H1 (cell line): ENCODE measurements at regions not wholly inside any gene's neighbourhood (a gene's known extent, or its start where the extent isn't known, plus 50 kb on each side); places are given as distances from the start of the nearest gene placed in this dataset.

Experiments used
- CTCF ChIA-PET: fragments of 300-600 bp; sonication (Branson Sonifier 250); formaldehyde crosslinking; loops from one replicate; lab custom pipeline; 2021; ENCODE audit not compliant: partially characterized antibody; lab: Charles Lee
- POLR2A ChIA-PET: fragments of 300-600 bp; sonication (Branson Sonifier 250); formaldehyde crosslinking; loops from one replicate; lab custom pipeline; 2021; ENCODE audit warnings: inconsistent platforms; ENCODE audit not compliant: partially characterized antibody; lab: Charles Lee
- DNase-seq, 2 experiments: peaks; one replicate each; pipeline versions ENCODE4 v3.0.0 to v3.0.0-alpha.2; 2010 to 2022; ENCODE audit warnings: low spot score in 2 of 2, low read depth in 1 of 2, mixed read lengths in 1 of 2
- FAIRE-seq: peaks from 2 replicates; lab custom pipeline; 2011; peaks lifted over from hg19 to GRCh38; lab: Jason Lieb, UNC
- H2AFZ ChIP-seq: 2 replicates; pipeline ENCODE4 v1.8.1; 2012; ENCODE audit warnings: low read length, inconsistent platforms
- H2AK5ac ChIP-seq: 2 replicates; pipeline ENCODE4 v1.6.1; 2013; ENCODE audit warnings: low read depth, low read length
- H2BK120ac ChIP-seq: replicated peaks from 2 replicates; pipeline ENCODE3; 2013; ENCODE audit warnings: low read depth, low read length, inconsistent platforms
- H2BK12ac ChIP-seq: 2 replicates; pipeline ENCODE4 v1.6.1; 2013; ENCODE audit warnings: low read depth, low read length
- H2BK15ac ChIP-seq: 2 replicates; pipeline ENCODE4 v1.6.1; 2013; ENCODE audit warnings: low read length
- H2BK20ac ChIP-seq: 2 replicates; pipeline ENCODE4 v1.6.1; 2013; ENCODE audit warnings: low read length
- H2BK5ac ChIP-seq: 2 replicates; pipeline ENCODE4 v1.6.1; 2013; ENCODE audit warnings: low read depth, low read length
- H3K14ac ChIP-seq: 2 replicates; pipeline ENCODE4 v1.6.1; 2013; ENCODE audit warnings: inconsistent platforms; ENCODE audit not compliant: insufficient read length
- H3K18ac ChIP-seq: 2 replicates; pipeline ENCODE4 v1.6.1; 2013; ENCODE audit warnings: low read length; ENCODE audit errors: extremely low read depth
- H3K23ac ChIP-seq: 2 replicates; pipeline ENCODE4 v1.6.1; 2013; ENCODE audit warnings: inconsistent platforms; ENCODE audit not compliant: insufficient read length
- H3K23me2 ChIP-seq: 2 replicates; pipeline ENCODE4 v1.6.1; 2013; ENCODE audit warnings: low read depth, low read length
- H3K27ac ChIP-seq: 2 replicates; pipeline ENCODE4 v1.6.1; 2011; ENCODE audit warnings: low read depth, low read length, inconsistent platforms
- H3K27me3 ChIP-seq, 4 experiments: replicated peaks in 1 of 4; 1 replicate in 1 of 4; 2 replicates in 3 of 4; pipeline versions ENCODE4 v1.6.1 to v1.8.1; 2011 to 2013; ENCODE audit warnings: low read length in 3 of 4, mild to moderate bottlenecking in 3 of 4, inconsistent platforms in 2 of 4, mixed read lengths in 2 of 4, moderate library complexity in 1 of 4; ENCODE audit not compliant: control insufficient read depth in 3 of 4, insufficient read depth in 3 of 4; ENCODE audit errors: extremely low read depth in 1 of 4
- H3K36me3 ChIP-seq, 4 experiments: 2 replicates each; pipeline versions ENCODE4 v1.6.1 to v1.8.1; 2011 to 2013; ENCODE audit warnings: mild to moderate bottlenecking in 4 of 4, low read length in 3 of 4, moderate library complexity in 2 of 4, control low read depth in 1 of 4, inconsistent platforms in 1 of 4; ENCODE audit not compliant: insufficient read depth in 4 of 4, control insufficient read depth in 2 of 4
- H3K4ac ChIP-seq: replicated peaks from 2 replicates; pipeline ENCODE3; 2013; ENCODE audit warnings: low read length, low read depth, mixed read lengths, inconsistent platforms; ENCODE audit not compliant: insufficient read length
- H3K4me1 ChIP-seq, 4 experiments: replicated peaks in 1 of 4; 1 replicate in 1 of 4; 2 replicates in 3 of 4; pipeline versions ENCODE4 v1.6.1 to v1.8.1; 2011 to 2013; ENCODE audit warnings: low read length in 3 of 4, inconsistent platforms in 2 of 4, mixed read lengths in 1 of 4; ENCODE audit not compliant: insufficient read depth in 4 of 4, control insufficient read depth in 3 of 4
- H3K4me2 ChIP-seq, 2 experiments: 2 replicates each; pipeline versions ENCODE4 v1.6.1 to v1.8.1; 2011 to 2013; ENCODE audit warnings: low read depth in 2 of 2, low read length in 2 of 2, control low read depth in 1 of 2, inconsistent platforms in 1 of 2, mild to moderate bottlenecking in 1 of 2; ENCODE audit not compliant: insufficient read depth in 1 of 2
- H3K4me3 ChIP-seq, 4 experiments: fragments of 200-600, 300-600 bp in 1 of 4; sonication (generic), shearing (Covaris generic), sonication (Bioruptor Twin) in 1 of 4; 2 replicates each; pipeline versions ENCODE4 v1.5.1 to v1.8.1; 2011 to 2016; ENCODE audit warnings: low read length in 4 of 4, low read depth in 3 of 4, control low read depth in 2 of 4, inconsistent platforms in 2 of 4, mild to moderate bottlenecking in 2 of 4, mixed read lengths in 1 of 4, moderate library complexity in 1 of 4; ENCODE audit not compliant: insufficient read depth in 2 of 4; ENCODE audit errors: extremely low read depth in 1 of 4
- H3K56ac ChIP-seq: replicated peaks from 2 replicates; pipeline ENCODE3; 2013; ENCODE audit warnings: low read depth, mild to moderate bottlenecking, mixed read lengths, low read length, inconsistent platforms; ENCODE audit not compliant: insufficient read length
- H3K79me1 ChIP-seq: 2 replicates; pipeline ENCODE4 v1.6.1; 2013; ENCODE audit warnings: low read depth, low read length, control low read depth
- H3K79me2 ChIP-seq, 2 experiments: 2 replicates each; pipeline versions ENCODE4 v1.6.1 to v1.8.1; 2012 to 2013; ENCODE audit warnings: low read length in 2 of 2, mild to moderate bottlenecking in 2 of 2, inconsistent platforms in 1 of 2; ENCODE audit not compliant: insufficient read depth in 2 of 2, control insufficient read depth in 1 of 2
- H3K9ac ChIP-seq, 4 experiments: replicated peaks in 1 of 4; 1 replicate in 1 of 4; 2 replicates in 3 of 4; pipeline versions ENCODE4 v1.6.1 to v1.8.1; 2011 to 2013; ENCODE audit warnings: low read depth in 3 of 4, low read length in 3 of 4, control low read depth in 2 of 4, mild to moderate bottlenecking in 2 of 4, moderate library complexity in 2 of 4, inconsistent platforms in 1 of 4; ENCODE audit errors: extremely low read depth in 1 of 4
- H3K9me3 ChIP-seq, 2 experiments: 2 replicates each; pipeline versions ENCODE4 v1.6.1 to v1.8.1; 2012 to 2013; ENCODE audit warnings: mild to moderate bottlenecking in 2 of 2, moderate library complexity in 2 of 2, control low read depth in 1 of 2, inconsistent platforms in 1 of 2, low read depth in 1 of 2, low read length in 1 of 2, mixed read lengths in 1 of 2; ENCODE audit not compliant: insufficient read depth in 2 of 2
- H4K20me1 ChIP-seq, 2 experiments: replicated peaks in 1 of 2; 2 replicates each; pipeline versions ENCODE3 to v1.8.1; 2011 to 2013; ENCODE audit warnings: inconsistent platforms in 2 of 2, low read length in 2 of 2, mild to moderate bottlenecking in 1 of 2; ENCODE audit not compliant: insufficient read depth in 2 of 2, control insufficient read depth in 1 of 2
- H4K5ac ChIP-seq: 2 replicates; pipeline ENCODE4 v1.6.1; 2013; ENCODE audit warnings: low read length, low read depth, mixed read lengths, inconsistent platforms; ENCODE audit not compliant: insufficient read length
- H4K8ac ChIP-seq: 2 replicates; pipeline ENCODE4 v1.8.0; 2013; ENCODE audit warnings: mild to moderate bottlenecking, moderate library complexity, low read length, inconsistent platforms; ENCODE audit not compliant: insufficient read depth; ENCODE audit errors: extremely low read depth
- H4K91ac ChIP-seq: replicated peaks from 2 replicates; pipeline ENCODE3; 2013; ENCODE audit warnings: low read length, mixed read lengths, inconsistent platforms; ENCODE audit not compliant: insufficient read length
- BRCA1 ChIP-seq: IDR thresholded peaks from 2 replicates; pipeline ENCODE4 v1.6.1; 2012; ENCODE audit warnings: low read depth, low read length, improper control_type of control experiment
- CBX5 ChIP-seq: fragments of 300-800, 300-1000 bp; sonication (generic); IDR thresholded peaks from 2 replicates; pipeline ENCODE4 v1.7.1; 2016; ENCODE audit warnings: antibody characterized with exemption, low read length, low read depth
- CHD1 ChIP-seq: IDR thresholded peaks from 2 replicates; pipeline ENCODE4 v1.6.1; 2012; ENCODE audit warnings: low read depth, low read length, improper control_type of control experiment
- EGR1 ChIP-seq: IDR thresholded peaks from 2 replicates; pipeline ENCODE4 v1.6.1; 2011; ENCODE audit warnings: low read depth, low read length, borderline replicate concordance
- FOSL1 ChIP-seq: IDR thresholded peaks from 2 replicates; pipeline ENCODE4 v1.6.1; 2011; ENCODE audit warnings: mild to moderate bottlenecking, low read depth, low read length, moderate library complexity; ENCODE audit not compliant: insufficient read depth
- POLR2A ChIP-seq, 2 experiments: IDR thresholded peaks; 1 replicate in 1 of 2; 2 replicates in 1 of 2; pipeline ENCODE4 v1.6.1; 2011; ENCODE audit warnings: low read depth in 2 of 2, low read length in 2 of 2, mild to moderate bottlenecking in 2 of 2; ENCODE audit errors: control extremely low read depth in 1 of 2
- TAF1 ChIP-seq: IDR thresholded peaks from 2 replicates; pipeline ENCODE4 v1.6.1; 2011; ENCODE audit warnings: mild to moderate bottlenecking, low read depth, low read length
- WGBS, 2 experiments: shearing (Covaris generic) in 1 of 2; methylation state at CpG; one replicate each; pipeline versions ENCODE4 v1.1.6 to v1.1.7; 2013 to 2015; ENCODE audit warnings: low lambda C conversion rate in 2 of 2, mixed read lengths in 2 of 2, inconsistent platforms in 1 of 2, low coverage in 1 of 2, missing lambda C conversion rate in 1 of 2; ENCODE audit not compliant: insufficient replicate concordance in 2 of 2, insufficient coverage in 1 of 2, insufficient read length in 1 of 2; ENCODE audit errors: extremely low coverage in 1 of 2, missing lambda C conversion rate in 1 of 2; 5-methylcytosine and 5-hydroxymethylcytosine counted together
- TF ChIP-seq, protein P1 (sequence below), 3 experiments: IDR thresholded peaks; 1 replicate in 2 of 3; 2 replicates in 1 of 3; pipeline versions ENCODE4 v1.5.1 to v1.6.1; 2011; ENCODE audit warnings: low read length in 3 of 3, mild to moderate bottlenecking in 3 of 3, inconsistent platforms in 2 of 3, low read depth in 1 of 3, moderate library complexity in 1 of 3; ENCODE audit not compliant: insufficient read depth in 1 of 3; ENCODE audit errors: control extremely low read depth in 1 of 3
- TF ChIP-seq, protein P2 (sequence below): IDR thresholded peaks from 2 replicates; pipeline ENCODE4 v1.6.1; 2012; ENCODE audit warnings: inconsistent platforms

DNA sequence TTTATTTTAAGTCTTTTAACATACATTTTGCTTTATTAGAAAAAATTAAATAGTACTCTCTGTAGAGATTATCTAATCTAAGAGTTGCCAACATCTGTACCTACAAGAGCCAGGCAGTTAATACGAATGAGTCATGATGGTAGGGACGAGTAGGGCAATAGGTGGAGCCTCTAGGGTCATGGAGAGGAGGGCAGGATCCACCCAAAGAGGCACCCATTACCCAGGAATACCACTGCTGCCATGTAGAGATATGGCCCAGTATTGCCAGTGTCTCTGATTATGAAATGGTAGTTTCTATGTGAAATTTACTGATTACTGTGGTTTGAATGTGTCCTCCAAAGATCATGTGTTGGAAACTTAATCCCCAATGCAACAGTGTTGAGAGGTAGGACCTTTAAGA, 170.4 kb downstream of the PIK3R1 start:
- Histone ChIP-seq H2BK15ac (no peak overlapping the region), H3K4me2 (no peak overlapping the region), H2BK120ac (no peak overlapping the region), H4K91ac (no peak overlapping the region), H3K27ac (no peak overlapping the region), H3K4me3 (no peak overlapping the region), H2BK5ac (no peak overlapping the region), H3K27me3 (no peaks in the 10 kb centered on the region), H4K5ac (no peak overlapping the region), H2AFZ (no peak overlapping the region), H3K36me3 (no peaks in the 10 kb centered on the region), H3K14ac (no peak overlapping the region), H3K23me2 (no peaks in the 10 kb centered on the region), H3K9me3 (no peaks in the 10 kb centered on the region), H4K8ac (no peak overlapping the region), H3K9ac (no peak overlapping the region), H3K79me2 (no peaks in the 10 kb centered on the region), H3K4me1 (no peaks in the 10 kb centered on the region), H3K4ac (no peak overlapping the region), H2BK20ac (no peak overlapping the region), H3K79me1 (no peaks in the 10 kb centered on the region), H3K18ac (no peak overlapping the region), H2AK5ac (no peak overlapping the region), H3K56ac (no peak overlapping the region), H2BK12ac (no peak overlapping the region), H3K23ac (no peak overlapping the region), H4K20me1 (no peaks in the 10 kb centered on the region)
- ChIA-PET CTCF (interaction anchor here (0.9 kb wide), 1 partner anchor 55 kb away, joined by 3 read pairs; no protein-coding TSS in a partner anchor), POLR2A (no interaction called here)
- WGBS, 2 experiments = 97% methylated on average over 2 of the region's 2 CpGs; no CpG with 5 or more reads in 1 of the 2 experiments
- no peak for FAIRE-seq
- no peak for DNase-seq
- TF ChIP-seq BRCA1 (no peak), EGR1 (no peak), TAF1 (no peak), POLR2A (IDR thresholded peaks at IDR 0.05; ENCODE audit: control extremely low read depth in 1 of 2, low read depth in 2 of 2, low read length in 2 of 2) (no peak), CHD1 (no peak), CBX5 (no peak), FOSL1 (no peak)
- TF ChIP-seq, protein P1, sequence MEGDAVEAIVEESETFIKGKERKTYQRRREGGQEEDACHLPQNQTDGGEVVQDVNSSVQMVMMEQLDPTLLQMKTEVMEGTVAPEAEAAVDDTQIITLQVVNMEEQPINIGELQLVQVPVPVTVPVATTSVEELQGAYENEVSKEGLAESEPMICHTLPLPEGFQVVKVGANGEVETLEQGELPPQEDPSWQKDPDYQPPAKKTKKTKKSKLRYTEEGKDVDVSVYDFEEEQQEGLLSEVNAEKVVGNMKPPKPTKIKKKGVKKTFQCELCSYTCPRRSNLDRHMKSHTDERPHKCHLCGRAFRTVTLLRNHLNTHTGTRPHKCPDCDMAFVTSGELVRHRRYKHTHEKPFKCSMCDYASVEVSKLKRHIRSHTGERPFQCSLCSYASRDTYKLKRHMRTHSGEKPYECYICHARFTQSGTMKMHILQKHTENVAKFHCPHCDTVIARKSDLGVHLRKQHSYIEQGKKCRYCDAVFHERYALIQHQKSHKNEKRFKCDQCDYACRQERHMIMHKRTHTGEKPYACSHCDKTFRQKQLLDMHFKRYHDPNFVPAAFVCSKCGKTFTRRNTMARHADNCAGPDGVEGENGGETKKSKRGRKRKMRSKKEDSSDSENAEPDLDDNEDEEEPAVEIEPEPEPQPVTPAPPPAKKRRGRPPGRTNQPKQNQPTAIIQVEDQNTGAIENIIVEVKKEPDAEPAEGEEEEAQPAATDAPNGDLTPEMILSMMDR (IDR thresholded peaks at IDR 0.05; ENCODE audit: control extremely low read depth in 1 of 3, insufficient read depth in 1 of 3, low read depth in 1 of 3, low read length in 3 of 3) = no peak
- TF ChIP-seq, protein P2, sequence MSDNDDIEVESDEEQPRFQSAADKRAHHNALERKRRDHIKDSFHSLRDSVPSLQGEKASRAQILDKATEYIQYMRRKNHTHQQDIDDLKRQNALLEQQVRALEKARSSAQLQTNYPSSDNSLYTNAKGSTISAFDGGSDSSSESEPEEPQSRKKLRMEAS = no peak
